ENCODE measurements at regions not wholly inside any gene's neighbourhood (a gene's known extent, or its start where the extent isn't known, plus 50 kb on each side); places are given as distances from the start of the nearest gene placed in this dataset.

- TF ChIP-seq CTCF (conservative IDR thresholded peaks at IDR 0.05; ENCODE audit: low read depth in 2 of 2): no peak
These were observed 767.5 kb downstream of the JRKL start (continued) for GRCh38 chr11:97157221-97157740.

DNA sequence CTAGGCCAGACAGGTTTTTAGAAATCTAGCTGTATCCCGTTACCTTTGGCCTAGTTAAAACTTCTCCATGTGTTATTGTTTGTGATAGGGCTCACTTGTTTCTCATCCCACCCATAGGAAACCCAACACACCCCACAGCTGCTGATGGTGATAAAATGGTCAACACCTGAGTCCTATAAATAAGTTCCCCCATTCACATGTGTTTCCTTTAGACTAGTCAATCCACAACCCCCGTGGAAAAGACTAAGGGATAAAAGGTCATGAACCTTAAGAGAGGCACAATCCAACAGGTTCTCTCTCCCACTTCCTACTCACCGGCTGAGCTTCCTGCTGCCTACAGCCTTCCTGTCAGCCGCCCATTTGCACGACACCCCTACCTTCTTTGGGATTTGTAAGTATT, 768.4 kb downstream of the JRKL start:
- peaks cover 15% of the 10 kb centered on the region for H3K4me1 Mint-ChIP-seq

GRCh38 chr11:97163631-97164191, 773.9 kb downstream of the JRKL start:
- Histone ChIP-seq H4K20me1 (replicated peaks; ENCODE audit: insufficient read depth) (no peaks in the 10 kb centered on the region), H2AFZ (no peak overlapping the region), H3K4me1 (ENCODE audit: insufficient read depth) (peaks cover 8% of the 10 kb centered on the region; the same call in 1 of the 2 replicates), H3K9me2 (ENCODE audit: insufficient read depth) (no peaks in the 10 kb centered on the region), H3K27me3 (ENCODE audit: insufficient read depth) (no peaks in the 10 kb centered on the region), H3K27ac (ENCODE audit: low read depth) (no peak overlapping the region), H3K4me3 (no peak overlapping the region), H3K4me2 (no peak overlapping the region), H3F3A (replicated peaks; ENCODE audit: low read depth) (no peaks in the 10 kb centered on the region), H3K36me3 (ENCODE audit: insufficient read depth) (no peaks in the 10 kb centered on the region), H3K79me2 (replicated peaks; ENCODE audit: insufficient read depth) (no peaks in the 10 kb centered on the region)
- Mint-ChIP-seq H3K27me3 (ENCODE audit: insufficient read depth, low read depth, poor library complexity) (peaks cover 3% of the 10 kb centered on the region), H3K27ac (no peak overlapping the region), H3K36me3 (ENCODE audit: low read depth) (no peaks in the 10 kb centered on the region), H3K4me3 (no peak overlapping the region), H3K4me1 (peaks cover 8% of the 10 kb centered on the region; the same call in 2 of the 3 replicates), H3K9me3 (no peaks in the 10 kb centered on the region)
- ATAC-seq (no peak), DNase-seq (ENCODE audit: low spot score) (no peak)
- TF ChIP-seq, protein P1, sequence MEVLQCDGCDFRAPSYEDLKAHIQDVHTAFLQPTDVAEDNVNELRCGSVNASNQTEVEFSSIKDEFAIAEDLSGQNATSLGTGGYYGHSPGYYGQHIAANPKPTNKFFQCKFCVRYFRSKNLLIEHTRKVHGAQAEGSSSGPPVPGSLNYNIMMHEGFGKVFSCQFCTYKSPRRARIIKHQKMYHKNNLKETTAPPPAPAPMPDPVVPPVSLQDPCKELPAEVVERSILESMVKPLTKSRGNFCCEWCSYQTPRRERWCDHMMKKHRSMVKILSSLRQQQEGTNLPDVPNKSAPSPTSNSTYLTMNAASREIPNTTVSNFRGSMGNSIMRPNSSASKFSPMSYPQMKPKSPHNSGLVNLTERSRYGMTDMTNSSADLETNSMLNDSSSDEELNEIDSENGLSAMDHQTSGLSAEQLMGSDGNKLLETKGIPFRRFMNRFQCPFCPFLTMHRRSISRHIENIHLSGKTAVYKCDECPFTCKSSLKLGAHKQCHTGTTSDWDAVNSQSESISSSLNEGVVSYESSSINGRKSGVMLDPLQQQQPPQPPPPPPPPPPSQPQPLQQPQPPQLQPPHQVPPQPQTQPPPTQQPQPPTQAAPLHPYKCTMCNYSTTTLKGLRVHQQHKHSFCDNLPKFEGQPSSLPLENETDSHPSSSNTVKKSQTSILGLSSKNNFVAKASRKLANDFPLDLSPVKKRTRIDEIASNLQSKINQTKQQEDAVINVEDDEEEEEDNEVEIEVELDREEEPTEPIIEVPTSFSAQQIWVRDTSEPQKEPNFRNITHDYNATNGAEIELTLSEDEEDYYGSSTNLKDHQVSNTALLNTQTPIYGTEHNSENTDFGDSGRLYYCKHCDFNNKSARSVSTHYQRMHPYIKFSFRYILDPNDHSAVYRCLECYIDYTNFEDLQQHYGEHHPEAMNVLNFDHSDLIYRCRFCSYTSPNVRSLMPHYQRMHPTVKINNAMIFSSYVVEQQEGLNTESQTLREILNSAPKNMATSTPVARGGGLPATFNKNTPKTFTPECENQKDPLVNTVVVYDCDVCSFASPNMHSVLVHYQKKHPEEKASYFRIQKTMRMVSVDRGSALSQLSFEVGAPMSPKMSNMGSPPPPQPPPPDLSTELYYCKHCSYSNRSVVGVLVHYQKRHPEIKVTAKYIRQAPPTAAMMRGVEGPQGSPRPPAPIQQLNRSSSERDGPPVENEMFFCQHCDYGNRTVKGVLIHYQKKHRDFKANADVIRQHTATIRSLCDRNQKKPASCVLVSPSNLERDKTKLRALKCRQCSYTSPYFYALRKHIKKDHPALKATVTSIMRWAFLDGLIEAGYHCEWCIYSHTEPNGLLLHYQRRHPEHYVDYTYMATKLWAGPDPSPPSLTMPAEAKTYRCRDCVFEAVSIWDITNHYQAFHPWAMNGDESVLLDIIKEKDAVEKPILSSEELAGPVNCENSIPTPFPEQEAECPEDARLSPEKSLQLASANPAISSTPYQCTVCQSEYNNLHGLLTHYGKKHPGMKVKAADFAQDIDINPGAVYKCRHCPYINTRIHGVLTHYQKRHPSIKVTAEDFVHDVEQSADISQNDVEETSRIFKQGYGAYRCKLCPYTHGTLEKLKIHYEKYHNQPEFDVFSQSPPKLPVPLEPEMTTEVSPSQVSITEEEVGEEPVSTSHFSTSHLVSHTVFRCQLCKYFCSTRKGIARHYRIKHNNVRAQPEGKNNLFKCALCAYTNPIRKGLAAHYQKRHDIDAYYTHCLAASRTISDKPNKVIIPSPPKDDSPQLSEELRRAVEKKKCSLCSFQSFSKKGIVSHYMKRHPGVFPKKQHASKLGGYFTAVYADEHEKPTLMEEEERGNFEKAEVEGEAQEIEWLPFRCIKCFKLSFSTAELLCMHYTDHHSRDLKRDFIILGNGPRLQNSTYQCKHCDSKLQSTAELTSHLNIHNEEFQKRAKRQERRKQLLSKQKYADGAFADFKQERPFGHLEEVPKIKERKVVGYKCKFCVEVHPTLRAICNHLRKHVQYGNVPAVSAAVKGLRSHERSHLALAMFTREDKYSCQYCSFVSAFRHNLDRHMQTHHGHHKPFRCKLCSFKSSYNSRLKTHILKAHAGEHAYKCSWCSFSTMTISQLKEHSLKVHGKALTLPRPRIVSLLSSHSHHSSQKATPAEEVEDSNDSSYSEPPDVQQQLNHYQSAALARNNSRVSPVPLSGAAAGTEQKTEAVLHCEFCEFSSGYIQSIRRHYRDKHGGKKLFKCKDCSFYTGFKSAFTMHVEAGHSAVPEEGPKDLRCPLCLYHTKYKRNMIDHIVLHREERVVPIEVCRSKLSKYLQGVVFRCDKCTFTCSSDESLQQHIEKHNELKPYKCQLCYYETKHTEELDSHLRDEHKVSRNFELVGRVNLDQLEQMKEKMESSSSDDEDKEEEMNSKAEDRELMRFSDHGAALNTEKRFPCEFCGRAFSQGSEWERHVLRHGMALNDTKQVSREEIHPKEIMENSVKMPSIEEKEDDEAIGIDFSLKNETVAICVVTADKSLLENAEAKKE (CRISPR knock-in tag; IDR thresholded peaks at IDR 0.05): no peak
- no peak for TF ChIP-seq JUNB (IDR thresholded peaks at IDR 0.05; ENCODE audit: unreplicated experiment)

More for the DNA sequence above, 768.4 kb downstream of the JRKL start:
- H3K4me3 ChIP-seq: no peak overlapping the region
- H3K27ac ChIP-seq (ENCODE audit: low read depth): no peak overlapping the region; the same call in 1 of the 2 replicates
- no peaks in the 10 kb centered on the region for H3F3A ChIP-seq (replicated peaks; ENCODE audit: low read depth)
- Mint-ChIP-seq H3K4me3 (no peak overlapping the region), H3K27ac (peak overlapping the region; percentile 14; the same call in 1 of the 2 replicates), H3K36me3 (ENCODE audit: low read depth) (no peaks in the 10 kb centered on the region), H3K27me3 (ENCODE audit: insufficient read depth, low read depth, poor library complexity) (no peaks in the 10 kb centered on the region), H3K9me3 (no peaks in the 10 kb centered on the region)
- H3K36me3 ChIP-seq (ENCODE audit: insufficient read depth): no peaks in the 10 kb centered on the region
- ATAC-seq: peak; percentile 38; the same call in 2 of the 3 replicates
- TF ChIP-seq CTCF (conservative IDR thresholded peaks at IDR 0.05; ENCODE audit: low read depth in 2 of 2) (no peak), POLR2AphosphoS5 (IDR thresholded peaks at IDR 0.05; ENCODE audit: low read depth) (no peak), EZH2phosphoT487 (IDR thresholded peaks at IDR 0.05; ENCODE audit: unreplicated experiment) (no peak), ZNF331 (CRISPR knock-in tag; IDR thresholded peaks at IDR 0.05; ENCODE audit: low read depth) (no peak), ZNF114 (CRISPR knock-in tag; IDR thresholded peaks at IDR 0.05) (no peak), JUNB (IDR thresholded peaks at IDR 0.05; ENCODE audit: unreplicated experiment) (no peak), NANOG (IDR thresholded peaks at IDR 0.05; ENCODE audit: borderline replicate concordance) (no peak), STAT1 (IDR thresholded peaks at IDR 0.05; ENCODE audit: unreplicated experiment) (no peak)
- no peaks in the 10 kb centered on the region for H3K9me2 ChIP-seq (ENCODE audit: insufficient read depth)
- H3K79me2 ChIP-seq (replicated peaks; ENCODE audit: insufficient read depth): no peaks in the 10 kb centered on the region
- H3K27me3 ChIP-seq (ENCODE audit: insufficient read depth): no peaks in the 10 kb centered on the region
- no peak overlapping the region for H2AFZ ChIP-seq
- H3K4me1 ChIP-seq (ENCODE audit: insufficient read depth): peaks cover 15% of the 10 kb centered on the region
- H4K20me1 ChIP-seq (replicated peaks; ENCODE audit: insufficient read depth): no peaks in the 10 kb centered on the region
- 0 out of 2 replicates have a peak overlapping the region, but pooled peaks have one; percentile 12 for H3K4me2 ChIP-seq
- peak; percentile 10 for DNase-seq (ENCODE audit: low spot score)

Data from GM23338 (cell line).